ENCODE measurements at regions not wholly inside any gene's neighbourhood (a gene's known extent, or its start where the extent isn't known, plus 50 kb on each side); places are given as distances from the start of the nearest gene placed in this dataset.

DNA sequence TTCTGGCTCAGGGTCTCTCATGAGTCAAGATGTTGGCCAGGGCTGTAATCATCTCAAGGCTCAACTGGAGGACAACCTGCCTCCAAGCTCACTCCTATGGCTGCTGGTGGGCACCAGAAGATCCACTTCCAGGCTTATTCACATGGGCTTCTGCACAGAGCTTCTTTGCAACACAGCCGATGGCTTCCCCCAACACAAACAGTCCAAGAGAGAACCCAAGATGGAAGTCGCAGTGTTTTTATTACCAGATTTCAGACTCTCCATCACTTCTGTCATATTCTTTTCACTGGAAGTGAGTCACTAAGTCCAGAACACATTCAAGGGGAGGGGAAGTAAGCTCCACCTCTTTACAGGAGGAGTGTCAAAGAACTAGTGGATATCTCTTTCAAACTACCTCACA lies 75.5 kb downstream of the CD164 start:
- Histone ChIP-seq H3K36me3 (ENCODE audit: control insufficient read depth in 2 of 2, extremely low read depth in 1 of 2, insufficient read depth in 2 of 2, low read length in 2 of 2) (no peaks in the 10 kb centered on the region), H3K27ac (ENCODE audit: insufficient read depth, low read depth, low read length) (no peak overlapping the region), H2AFZ (ENCODE audit: low read depth, low read length) (no peak overlapping the region), H3K9ac (replicated peaks; ENCODE audit: extremely low read depth, insufficient read depth, low read length) (no peak overlapping the region), H3K4me3 (replicated peaks in 1 of 3; ENCODE audit: insufficient read depth in 1 of 3, low read depth in 1 of 3, low read length in 3 of 3) (no peak overlapping the region), H3K79me2 (ENCODE audit: control insufficient read depth, insufficient read depth, low read length) (no peaks in the 10 kb centered on the region), H3K9me3 (replicated peaks; ENCODE audit: control insufficient read depth, insufficient read depth, low read length) (no peaks in the 10 kb centered on the region), H3K27me3 (ENCODE audit: control insufficient read depth in 2 of 2, insufficient read depth in 2 of 2, low read length in 2 of 2) (peaks cover 3 to 5% of the 10 kb centered on the region in 2 experiments), H3K4me1 (ENCODE audit: control insufficient read depth, extremely low read depth, insufficient read depth, low read length) (no peaks in the 10 kb centered on the region), H4K20me1 (replicated peaks; ENCODE audit: control insufficient read depth, extremely low read depth, insufficient read depth, low read length) (no peaks in the 10 kb centered on the region), H3K4me2 (ENCODE audit: insufficient read depth, low read length) (no peak overlapping the region), H3K9me1 (replicated peaks; ENCODE audit: control insufficient read depth, extremely low read depth, insufficient read depth, low read length) (no peaks in the 10 kb centered on the region)
- DNase-seq (ENCODE audit: low read depth, low spot score) (no peak), FAIRE-seq (no peak)
- ChIA-PET CTCF (no interaction called here), POLR2A (no interaction called here)
- no TSS peak for BruUV-seq (replicated peaks)
- intact Hi-C loops (cut with micrococcal nuclease) (no loop called here), dilution Hi-C loops (cut with MboI; ENCODE audit: extremely low pct_ligation_motif_present, low sequenced_read_pairs) (no loop called here)
- no peak for TF ChIP-seq POLR2A (IDR thresholded peaks at IDR 0.05; ENCODE audit: low read depth, low read length)
- TF ChIP-seq GATA2 (IDR thresholded peaks at IDR 0.05; ENCODE audit: insufficient read depth, insufficient read length, low read depth, low read length): no peak
- TF ChIP-seq JUN (IDR thresholded peaks at IDR 0.05; ENCODE audit: borderline replicate concordance, insufficient read depth, insufficient read length, low read depth): no peak
- TF ChIP-seq, protein P1, sequence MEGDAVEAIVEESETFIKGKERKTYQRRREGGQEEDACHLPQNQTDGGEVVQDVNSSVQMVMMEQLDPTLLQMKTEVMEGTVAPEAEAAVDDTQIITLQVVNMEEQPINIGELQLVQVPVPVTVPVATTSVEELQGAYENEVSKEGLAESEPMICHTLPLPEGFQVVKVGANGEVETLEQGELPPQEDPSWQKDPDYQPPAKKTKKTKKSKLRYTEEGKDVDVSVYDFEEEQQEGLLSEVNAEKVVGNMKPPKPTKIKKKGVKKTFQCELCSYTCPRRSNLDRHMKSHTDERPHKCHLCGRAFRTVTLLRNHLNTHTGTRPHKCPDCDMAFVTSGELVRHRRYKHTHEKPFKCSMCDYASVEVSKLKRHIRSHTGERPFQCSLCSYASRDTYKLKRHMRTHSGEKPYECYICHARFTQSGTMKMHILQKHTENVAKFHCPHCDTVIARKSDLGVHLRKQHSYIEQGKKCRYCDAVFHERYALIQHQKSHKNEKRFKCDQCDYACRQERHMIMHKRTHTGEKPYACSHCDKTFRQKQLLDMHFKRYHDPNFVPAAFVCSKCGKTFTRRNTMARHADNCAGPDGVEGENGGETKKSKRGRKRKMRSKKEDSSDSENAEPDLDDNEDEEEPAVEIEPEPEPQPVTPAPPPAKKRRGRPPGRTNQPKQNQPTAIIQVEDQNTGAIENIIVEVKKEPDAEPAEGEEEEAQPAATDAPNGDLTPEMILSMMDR (IDR thresholded peaks at IDR 0.05; ENCODE audit: extremely low read depth in 1 of 2, insufficient read depth in 1 of 2, low read depth in 1 of 2, low read length in 2 of 2): no peak
- no peak for TF ChIP-seq MYC (IDR thresholded peaks at IDR 0.05; ENCODE audit: low read depth, low read length)
- TF ChIP-seq EZH2 (IDR thresholded peaks at IDR 0.05; ENCODE audit: borderline replicate concordance, low read depth, low read length, severe bottlenecking): no peak

DNA sequence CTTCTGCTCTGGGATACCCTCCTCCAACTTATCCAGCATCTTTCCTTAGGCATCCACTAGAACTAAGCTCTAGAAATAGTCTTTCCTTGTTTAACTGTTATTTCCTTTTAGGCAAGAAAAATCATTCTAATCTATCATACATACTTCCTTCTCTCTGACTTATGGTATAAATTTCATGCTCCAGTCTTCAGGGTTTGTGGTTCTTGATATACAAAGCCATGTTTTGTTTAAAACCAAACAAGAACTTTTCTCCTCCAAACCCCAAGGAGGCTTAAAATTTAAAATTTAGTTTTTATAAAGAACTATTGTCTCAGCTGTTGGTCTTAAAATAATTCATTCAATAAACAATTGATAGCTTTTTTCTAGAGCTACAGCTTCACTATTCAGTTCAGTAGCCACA lies 77.2 kb downstream of the CD164 start:
- CTCF ChIA-PET: no interaction called here
- no peak overlapping the region for H2AFZ ChIP-seq (ENCODE audit: low read depth, low read length)
- TF ChIP-seq JUN (IDR thresholded peaks at IDR 0.05; ENCODE audit: borderline replicate concordance, insufficient read depth, insufficient read length, low read depth) (no peak), POLR2AphosphoS5 (IDR thresholded peaks at IDR 0.05; ENCODE audit: insufficient read depth, low read depth, low read length) (no peak), FOS (IDR thresholded peaks at IDR 0.05; ENCODE audit: borderline replicate concordance, insufficient read depth, low read length) (no peak), GATA2 (IDR thresholded peaks at IDR 0.05; ENCODE audit: insufficient read depth, insufficient read length, low read depth, low read length) (no peak), MYC (IDR thresholded peaks at IDR 0.05; ENCODE audit: low read depth, low read length) (no peak), POLR2A (IDR thresholded peaks at IDR 0.05; ENCODE audit: low read depth, low read length) (no peak), EZH2 (IDR thresholded peaks at IDR 0.05; ENCODE audit: borderline replicate concordance, low read depth, low read length, severe bottlenecking) (no peak)
- TF ChIP-seq, protein P1 (IDR thresholded peaks at IDR 0.05; ENCODE audit: extremely low read depth in 1 of 2, insufficient read depth in 1 of 2, low read depth in 1 of 2, low read length in 2 of 2): no peak
- TF ChIP-seq, protein P2, sequence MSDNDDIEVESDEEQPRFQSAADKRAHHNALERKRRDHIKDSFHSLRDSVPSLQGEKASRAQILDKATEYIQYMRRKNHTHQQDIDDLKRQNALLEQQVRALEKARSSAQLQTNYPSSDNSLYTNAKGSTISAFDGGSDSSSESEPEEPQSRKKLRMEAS (IDR thresholded peaks at IDR 0.05; ENCODE audit: insufficient read depth, insufficient read length): no peak
- H3K9ac ChIP-seq (replicated peaks; ENCODE audit: extremely low read depth, insufficient read depth, low read length): no peak overlapping the region
- H4K20me1 ChIP-seq (replicated peaks; ENCODE audit: control insufficient read depth, extremely low read depth, insufficient read depth, low read length): no peaks in the 10 kb centered on the region
- no TSS peak for BruUV-seq (replicated peaks)
- peaks cover 13 to 18% of the 10 kb centered on the region in 2 experiments for H3K27me3 ChIP-seq (ENCODE audit: control insufficient read depth in 2 of 2, insufficient read depth in 2 of 2, low read length in 2 of 2)
- H3K4me2 ChIP-seq (ENCODE audit: insufficient read depth, low read length): no peak overlapping the region
- intact Hi-C loops (cut with micrococcal nuclease): no loop called here
- dilution Hi-C loops (cut with MboI; ENCODE audit: extremely low pct_ligation_motif_present, low sequenced_read_pairs): no loop called here
- H3K36me3 ChIP-seq (ENCODE audit: control insufficient read depth in 2 of 2, extremely low read depth in 1 of 2, insufficient read depth in 2 of 2, low read length in 2 of 2): no peaks in the 10 kb centered on the region
- no peaks in the 10 kb centered on the region for H3K79me2 ChIP-seq (ENCODE audit: control insufficient read depth, insufficient read depth, low read length)
- no peaks in the 10 kb centered on the region for H3K4me1 ChIP-seq (ENCODE audit: control insufficient read depth, extremely low read depth, insufficient read depth, low read length)
- no peaks in the 10 kb centered on the region for H3K9me1 ChIP-seq (replicated peaks; ENCODE audit: control insufficient read depth, extremely low read depth, insufficient read depth, low read length)
- no peak for FAIRE-seq
- POLR2A ChIA-PET: no interaction called here
- H3K4me3 ChIP-seq (replicated peaks in 1 of 3; ENCODE audit: insufficient read depth in 1 of 3, low read depth in 1 of 3, low read length in 3 of 3): no peak overlapping the region
- H3K27ac ChIP-seq (ENCODE audit: insufficient read depth, low read depth, low read length): no peak overlapping the region
- no peak for DNase-seq (ENCODE audit: low read depth, low spot score)
- H3K9me3 ChIP-seq (replicated peaks; ENCODE audit: control insufficient read depth, insufficient read depth, low read length): no peaks in the 10 kb centered on the region
